SH-SY5Y (cell line): ENCODE measurements at regions not wholly inside any gene's neighbourhood (a gene's known extent, or its start where the extent isn't known, plus 50 kb on each side); places are given as distances from the start of the nearest gene placed in this dataset.

Experiments
- GATA2 ChIP-seq: IDR thresholded peaks from 2 replicates; pipeline ENCODE4 v1.6.1; 2011; ENCODE audit warnings: mild to moderate bottlenecking, low read depth, low read length
- GATA3 ChIP-seq: IDR thresholded peaks from 2 replicates; pipeline ENCODE4 v1.6.1; 2011; ENCODE audit warnings: low read depth, mild to moderate bottlenecking, low read length, moderate library complexity

- TF ChIP-seq GATA3 (no peak), GATA2 (no peak)
Measured at GRCh38 chr1:87636198-87636892, 307.7 kb downstream of the LMO4 start.

DNA sequence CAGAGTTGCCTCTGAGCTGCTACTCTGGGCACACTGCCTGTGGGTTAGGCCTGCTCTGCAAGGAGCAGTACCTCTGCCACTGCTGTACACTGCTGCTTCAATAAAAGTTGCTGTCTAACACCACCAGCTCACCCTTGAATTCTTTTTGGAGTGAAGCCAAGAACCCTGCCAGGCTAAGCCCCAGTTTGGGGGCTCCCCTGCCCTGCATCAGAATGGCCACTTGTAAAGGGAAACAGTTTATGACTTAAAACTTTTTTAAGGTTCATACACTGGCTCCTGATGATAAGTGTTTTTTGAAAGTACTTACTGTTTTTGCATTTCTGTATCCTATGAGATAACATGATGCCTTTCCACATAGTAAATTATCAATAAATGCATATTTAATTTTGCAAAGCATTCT lies 310.0 kb downstream of the LMO4 start:
- TF ChIP-seq GATA2 (no peak), GATA3 (no peak)

DNA sequence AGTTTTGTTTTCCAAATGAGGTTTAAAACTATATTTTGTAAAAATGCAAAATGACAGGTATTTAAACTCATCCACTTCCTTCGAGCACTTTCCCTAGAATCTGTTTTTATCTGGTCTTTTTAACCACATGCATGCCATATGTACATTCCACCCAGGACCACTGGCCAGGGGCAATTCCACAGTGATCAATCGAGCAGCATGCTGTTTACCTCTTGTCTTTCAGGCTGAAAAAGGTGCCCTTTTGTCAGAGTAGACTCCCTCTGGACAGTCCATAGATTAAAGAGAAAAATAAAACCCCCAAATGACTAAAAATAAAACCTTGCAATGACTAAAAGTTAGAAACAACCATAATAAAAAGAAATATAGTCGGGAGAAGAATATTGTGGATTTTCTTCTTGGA lies 313.3 kb downstream of the LMO4 start:
- TF ChIP-seq GATA2 (no peak), GATA3 (no peak)

GRCh38 chr1:87642581-87643221 lies 314.0 kb downstream of the LMO4 start:
- TF ChIP-seq GATA2 (no peak), GATA3 (no peak)

DNA sequence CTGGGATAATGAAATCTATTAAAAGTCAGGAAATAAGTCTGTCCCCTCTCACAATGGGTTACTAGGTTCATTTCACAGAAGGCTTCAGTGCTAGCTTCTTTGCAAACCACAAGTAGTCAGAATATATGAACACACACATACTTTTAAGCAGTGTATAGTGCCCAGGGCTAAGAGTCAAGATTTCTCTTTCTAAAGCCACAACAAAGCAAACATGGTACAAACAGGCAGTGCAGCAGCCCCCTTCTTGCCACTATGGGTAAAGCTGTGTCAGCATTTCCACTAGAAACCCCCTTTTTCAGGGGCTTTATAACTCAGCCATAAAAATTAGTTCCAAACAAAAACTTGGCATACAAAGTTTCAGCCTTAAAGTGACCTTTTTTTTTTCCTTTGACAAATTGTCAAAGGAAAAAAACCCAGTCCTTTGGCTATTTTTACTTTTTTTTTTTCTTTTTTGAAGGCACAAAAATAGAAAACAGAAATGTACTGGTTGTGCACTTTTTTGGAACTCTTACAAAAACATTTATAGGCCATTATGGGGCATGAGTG lies 315.4 kb downstream of the LMO4 start:
- no peak for TF ChIP-seq GATA3
- TF ChIP-seq GATA2 = no peak

GRCh38 chr1:87644579-87645190 lies 316.0 kb downstream of the LMO4 start:
- TF ChIP-seq GATA2 (no peak), GATA3 (no peak)

GRCh38 chr1:87647430-87648177 lies 318.9 kb downstream of the LMO4 start:
- no peak for TF ChIP-seq GATA2
- TF ChIP-seq GATA3 = no peak

GRCh38 chr1:87648323-87649119 lies 319.8 kb downstream of the LMO4 start:
- no peak for TF ChIP-seq GATA3
- TF ChIP-seq GATA2 = no peak

- TF ChIP-seq GATA2 (no peak), GATA3 (no peak)
Measured at GRCh38 chr1:87650306-87650705, 321.6 kb downstream of the LMO4 start.

DNA sequence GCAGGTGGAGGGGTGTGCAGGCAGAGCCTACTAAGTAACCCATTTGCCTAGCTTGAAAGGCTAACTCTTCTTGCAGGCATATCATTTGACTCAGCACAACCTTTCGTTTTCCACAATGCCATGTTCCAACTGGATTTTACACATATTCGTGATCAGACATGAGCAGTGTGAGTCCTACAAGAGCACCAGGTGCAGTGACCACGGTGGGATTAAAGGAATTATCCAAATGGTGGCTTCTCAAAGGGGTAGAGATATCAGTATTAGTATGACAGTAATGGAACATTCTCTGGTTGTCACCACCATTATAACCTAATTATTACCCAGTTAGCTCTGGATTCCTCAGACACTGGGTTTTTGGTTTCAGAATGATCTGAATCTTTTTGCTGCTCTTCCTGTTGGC lies 323.5 kb downstream of the LMO4 start:
- no peak for TF ChIP-seq GATA2
- TF ChIP-seq GATA3 = no peak

- TF ChIP-seq GATA2 = no peak
- no peak for TF ChIP-seq GATA3
Measured at GRCh38 chr1:87665151-87665550, 336.5 kb downstream of the LMO4 start.

GRCh38 chr1:87666681-87667080 lies 338.0 kb downstream of the LMO4 start:
- TF ChIP-seq GATA2 (no peak), GATA3 (no peak)

DNA sequence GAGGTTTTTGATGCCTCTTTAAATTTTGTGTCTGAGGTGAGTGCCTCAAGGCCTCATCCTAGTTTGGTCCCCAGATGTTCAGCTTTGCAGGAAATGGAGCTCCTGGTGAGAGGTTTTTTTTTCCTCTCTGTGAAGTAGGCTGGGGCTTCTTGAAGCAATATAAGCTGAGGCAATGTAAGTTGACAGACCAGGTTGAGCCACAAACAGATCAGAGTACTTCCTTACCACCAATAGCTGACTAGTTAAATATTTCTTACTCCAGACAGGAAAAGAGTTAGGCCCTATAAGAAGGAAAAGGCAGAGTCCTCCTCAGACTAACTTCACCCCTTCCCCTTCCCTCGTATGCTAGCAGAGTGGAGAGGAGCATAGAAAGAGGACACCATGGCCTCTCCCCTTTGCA lies 341.0 kb downstream of the LMO4 start:
- TF ChIP-seq GATA3 (no peak), GATA2 (no peak)
